WTC11 (cell line): ENCODE measurements at regions not wholly inside any gene's neighbourhood (a gene's known extent, or its start where the extent isn't known, plus 50 kb on each side); places are given as distances from the start of the nearest gene placed in this dataset.

Experiments
- JUN ChIP-seq: sonication (generic); formaldehyde crosslinking; IDR thresholded peaks from 2 replicates; pipeline ENCODE4 v1.8.0; 2023; ENCODE audit warnings: mild to moderate bottlenecking, missing genetic modification reagents
- TEAD4 ChIP-seq: sonication (generic); formaldehyde crosslinking; IDR thresholded peaks from 2 replicates; pipeline ENCODE4 v1.8.0; 2022; ENCODE audit warnings: mild to moderate bottlenecking, missing genetic modification reagents
- ZNF138 ChIP-seq: sonication (generic); formaldehyde crosslinking; conservative IDR thresholded peaks from 2 replicates; pipeline ENCODE4 v1.8.1; 2022; ENCODE audit warnings: mild to moderate bottlenecking, moderate library complexity, missing genetic modification reagents
- ZNF416 ChIP-seq: fragments of 250-450 bp; sonication (Bioruptor Pico); IDR thresholded peaks from 2 replicates; pipeline ENCODE4 v1.9.0; 2021; ENCODE audit warnings: mild to moderate bottlenecking, inconsistent platforms
- TF ChIP-seq, protein P1 (sequence below): sonication (generic); formaldehyde crosslinking; IDR thresholded peaks from 2 replicates; pipeline ENCODE4 v1.8.1; 2023; ENCODE audit warnings: mild to moderate bottlenecking, missing genetic modification reagents, moderate library complexity
- TF ChIP-seq, protein P2 (sequence below): sonication (generic); formaldehyde crosslinking; conservative IDR thresholded peaks from 2 replicates; pipeline ENCODE4 v1.8.1; 2022; ENCODE audit warnings: mild to moderate bottlenecking, missing genetic modification reagents
- TF ChIP-seq, protein P3 (sequence below): fragments of 250-450 bp; sonication (Bioruptor Pico); IDR thresholded peaks from 2 replicates; pipeline ENCODE4 v1.8.0; 2021; ENCODE audit warnings: mild to moderate bottlenecking
- TF ChIP-seq, protein P4 (sequence below): sonication (generic); formaldehyde crosslinking; IDR thresholded peaks from 2 replicates; pipeline ENCODE4 v1.8.1; 2023; ENCODE audit warnings: mild to moderate bottlenecking, missing genetic modification reagents, moderate library complexity

DNA sequence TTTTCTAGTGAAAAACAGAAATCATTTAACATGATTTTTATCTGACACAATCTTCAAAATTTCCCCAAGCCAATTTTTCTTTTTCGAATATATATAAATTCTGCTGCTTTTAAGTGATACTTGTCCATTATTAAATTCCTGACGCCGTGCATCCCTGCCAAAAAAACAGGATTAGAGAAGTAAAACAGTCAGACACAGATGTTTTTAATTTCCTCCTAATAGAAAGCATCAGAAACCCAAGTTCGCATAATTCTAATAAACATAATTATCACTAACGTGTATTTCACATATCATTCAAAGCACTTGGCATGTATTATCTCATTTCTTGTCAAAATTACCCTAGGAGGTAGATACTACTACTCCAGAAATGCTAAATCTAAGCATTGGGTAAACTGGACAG is 179.5 kb downstream of the ZFP64 start:
- TF ChIP-seq, protein P1, sequence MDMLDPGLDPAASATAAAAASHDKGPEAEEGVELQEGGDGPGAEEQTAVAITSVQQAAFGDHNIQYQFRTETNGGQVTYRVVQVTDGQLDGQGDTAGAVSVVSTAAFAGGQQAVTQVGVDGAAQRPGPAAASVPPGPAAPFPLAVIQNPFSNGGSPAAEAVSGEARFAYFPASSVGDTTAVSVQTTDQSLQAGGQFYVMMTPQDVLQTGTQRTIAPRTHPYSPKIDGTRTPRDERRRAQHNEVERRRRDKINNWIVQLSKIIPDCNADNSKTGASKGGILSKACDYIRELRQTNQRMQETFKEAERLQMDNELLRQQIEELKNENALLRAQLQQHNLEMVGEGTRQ (CRISPR knock-in tag): no peak
- TF ChIP-seq, protein P2, sequence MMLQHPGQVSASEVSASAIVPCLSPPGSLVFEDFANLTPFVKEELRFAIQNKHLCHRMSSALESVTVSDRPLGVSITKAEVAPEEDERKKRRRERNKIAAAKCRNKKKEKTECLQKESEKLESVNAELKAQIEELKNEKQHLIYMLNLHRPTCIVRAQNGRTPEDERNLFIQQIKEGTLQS (CRISPR knock-in tag): no peak
- TF ChIP-seq TEAD4: no peak
- TF ChIP-seq, protein P3, sequence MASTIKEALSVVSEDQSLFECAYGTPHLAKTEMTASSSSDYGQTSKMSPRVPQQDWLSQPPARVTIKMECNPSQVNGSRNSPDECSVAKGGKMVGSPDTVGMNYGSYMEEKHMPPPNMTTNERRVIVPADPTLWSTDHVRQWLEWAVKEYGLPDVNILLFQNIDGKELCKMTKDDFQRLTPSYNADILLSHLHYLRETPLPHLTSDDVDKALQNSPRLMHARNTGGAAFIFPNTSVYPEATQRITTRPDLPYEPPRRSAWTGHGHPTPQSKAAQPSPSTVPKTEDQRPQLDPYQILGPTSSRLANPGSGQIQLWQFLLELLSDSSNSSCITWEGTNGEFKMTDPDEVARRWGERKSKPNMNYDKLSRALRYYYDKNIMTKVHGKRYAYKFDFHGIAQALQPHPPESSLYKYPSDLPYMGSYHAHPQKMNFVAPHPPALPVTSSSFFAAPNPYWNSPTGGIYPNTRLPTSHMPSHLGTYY (CRISPR knock-in tag): no peak
- TF ChIP-seq, protein P4, sequence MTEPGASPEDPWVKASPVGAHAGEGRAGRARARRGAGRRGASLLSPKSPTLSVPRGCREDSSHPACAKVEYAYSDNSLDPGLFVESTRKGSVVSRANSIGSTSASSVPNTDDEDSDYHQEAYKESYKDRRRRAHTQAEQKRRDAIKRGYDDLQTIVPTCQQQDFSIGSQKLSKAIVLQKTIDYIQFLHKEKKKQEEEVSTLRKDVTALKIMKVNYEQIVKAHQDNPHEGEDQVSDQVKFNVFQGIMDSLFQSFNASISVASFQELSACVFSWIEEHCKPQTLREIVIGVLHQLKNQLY (CRISPR knock-in tag): no peak
- no peak for TF ChIP-seq JUN
- no peak for TF ChIP-seq ZNF416
- no peak for TF ChIP-seq ZNF138 (CRISPR knock-in tag)
